Gastroesophageal sphincter (tissue), 3 donors: ENCODE measurements at regions not wholly inside any gene's neighbourhood (a gene's known extent, or its start where the extent isn't known, plus 50 kb on each side); places are given as distances from the start of the nearest gene placed in this dataset.

Experiments
- POLR2A ChIP-seq, 2 donors: fragments of 450-650 bp; IDR thresholded peaks; one replicate each; pipeline ENCODE4 v1.6.1; 2017; ENCODE audit warnings: antibody characterized with exemption in 2 of 2, mild to moderate bottlenecking in 2 of 2, moderate library complexity in 1 of 2
- POLR2AphosphoS5 ChIP-seq: sonication (generic); formaldehyde crosslinking; IDR thresholded peaks from one replicate; pipeline ENCODE4 v1.6.1; 2017; ENCODE audit warnings: antibody characterized with exemption
- TF ChIP-seq, protein P1 (sequence below), 4 experiments: fragments of 200-600 bp in 2 of 4; fragments of 450-650 bp in 2 of 4; sonication (generic) in 1 of 4; IDR thresholded peaks; one replicate each; pipeline ENCODE4 v1.5.1; 2017 to 2019; ENCODE audit warnings: antibody characterized with exemption in 4 of 4, mild to moderate bottlenecking in 2 of 4, moderate library complexity in 2 of 4

GRCh38 chr20:57759724-57760123 is 49.9 kb upstream of the PMEPA1 start:
- TF ChIP-seq, protein P1, sequence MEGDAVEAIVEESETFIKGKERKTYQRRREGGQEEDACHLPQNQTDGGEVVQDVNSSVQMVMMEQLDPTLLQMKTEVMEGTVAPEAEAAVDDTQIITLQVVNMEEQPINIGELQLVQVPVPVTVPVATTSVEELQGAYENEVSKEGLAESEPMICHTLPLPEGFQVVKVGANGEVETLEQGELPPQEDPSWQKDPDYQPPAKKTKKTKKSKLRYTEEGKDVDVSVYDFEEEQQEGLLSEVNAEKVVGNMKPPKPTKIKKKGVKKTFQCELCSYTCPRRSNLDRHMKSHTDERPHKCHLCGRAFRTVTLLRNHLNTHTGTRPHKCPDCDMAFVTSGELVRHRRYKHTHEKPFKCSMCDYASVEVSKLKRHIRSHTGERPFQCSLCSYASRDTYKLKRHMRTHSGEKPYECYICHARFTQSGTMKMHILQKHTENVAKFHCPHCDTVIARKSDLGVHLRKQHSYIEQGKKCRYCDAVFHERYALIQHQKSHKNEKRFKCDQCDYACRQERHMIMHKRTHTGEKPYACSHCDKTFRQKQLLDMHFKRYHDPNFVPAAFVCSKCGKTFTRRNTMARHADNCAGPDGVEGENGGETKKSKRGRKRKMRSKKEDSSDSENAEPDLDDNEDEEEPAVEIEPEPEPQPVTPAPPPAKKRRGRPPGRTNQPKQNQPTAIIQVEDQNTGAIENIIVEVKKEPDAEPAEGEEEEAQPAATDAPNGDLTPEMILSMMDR (IDR thresholded peaks at IDR 0.05): no peak
- TF ChIP-seq POLR2A (IDR thresholded peaks at IDR 0.05): no peak
- TF ChIP-seq POLR2AphosphoS5: no peak
